OCI-LY3 (cell line): ENCODE measurements at regions not wholly inside any gene's neighbourhood (a gene's known extent, or its start where the extent isn't known, plus 50 kb on each side); places are given as distances from the start of the nearest gene placed in this dataset.
A peak's percentile ranks its signal among the peaks of the same experiment; 100 is the strongest.

Experiments
- H2AFZ ChIP-seq: fragments of 200-600, 300-600 bp; shearing (Covaris generic); 2 replicates; pipeline ENCODE4 v1.6.0; 2014; ENCODE audit warnings: antibody characterized with exemption, low read depth, low read length
- H3K27ac ChIP-seq: fragments of 200-600, 300-600 bp; sonication (generic); 2 replicates; pipeline ENCODE4 v1.5.1; 2014; ENCODE audit warnings: mild to moderate bottlenecking, low read length, moderate library complexity, mixed read lengths
- H3K27me3 ChIP-seq: fragments of 200-600, 300-600 bp; sonication (generic); 2 replicates; pipeline ENCODE4 v1.6.1; 2014; ENCODE audit warnings: low read depth, low read length, mixed read lengths
- H3K36me3 ChIP-seq: fragments of 200-600, 300-600 bp; sonication (generic); replicated peaks from 2 replicates; pipeline ENCODE3; 2014; ENCODE audit warnings: low read depth, low read length, mixed read lengths
- H3K4me1 ChIP-seq: fragments of 300-600, 200-600 bp; sonication (generic); 2 replicates; pipeline ENCODE4 v1.6.1; 2014; ENCODE audit warnings: low read length, mixed read lengths
- H3K4me2 ChIP-seq: fragments of 200-600, 300-600 bp; sonication (generic); 2 replicates; pipeline ENCODE4 v1.6.1; 2014; ENCODE audit warnings: low read length, mixed read lengths
- H3K4me3 ChIP-seq: fragments of 300-600, 200-600 bp; sonication (generic); 2 replicates; pipeline ENCODE4 v1.5.1; 2014; ENCODE audit warnings: antibody characterized with exemption, mild to moderate bottlenecking, low read length, moderate library complexity
- H3K79me2 ChIP-seq: fragments of 300-600, 200-600 bp; shearing (Covaris generic); 2 replicates; pipeline ENCODE4 v1.6.1; 2014; ENCODE audit warnings: mild to moderate bottlenecking, low read length, mixed read lengths
- H3K9ac ChIP-seq: fragments of 300-600, 200-600 bp; shearing (Covaris generic); 2 replicates; pipeline ENCODE4 v1.6.0; 2014; ENCODE audit warnings: mild to moderate bottlenecking, low read length, moderate library complexity
- H3K9me3 ChIP-seq: fragments of 200-600, 300-600 bp; shearing (Covaris generic); 2 replicates; pipeline ENCODE4 v1.6.1; 2014; ENCODE audit warnings: low read length, mixed read lengths; ENCODE audit not compliant: insufficient read depth
- H4K20me1 ChIP-seq: fragments of 200-600, 300-600 bp; sonication (generic); 2 replicates; pipeline ENCODE4 v1.6.1; 2016; ENCODE audit warnings: low read length, mixed read lengths; ENCODE audit not compliant: insufficient read depth
- CTCF ChIP-seq: fragments of 200-600, 300-600 bp; sonication (generic); IDR thresholded peaks from 2 replicates; pipeline ENCODE4 v1.5.1; 2014; ENCODE audit warnings: antibody characterized with exemption, low read length, low read depth
- EZH2phosphoT487 ChIP-seq: fragments of 200-600 bp; shearing (Covaris generic); IDR thresholded peaks from 2 replicates; pipeline ENCODE4 v1.6.1; 2018; ENCODE audit warnings: antibody characterized with exemption, mixed run types, low read depth

GRCh38 chr3:43874731-43875130 lies 184.0 kb downstream of the ABHD5 start:
- peaks cover 40% of the 10 kb centered on the region for H3K27me3 ChIP-seq
- no peak overlapping the region for H3K4me2 ChIP-seq
- no peaks in the 10 kb centered on the region for H3K79me2 ChIP-seq
- TF ChIP-seq EZH2phosphoT487 (no peak), CTCF (no peak)
- H3K4me3 ChIP-seq, result no peak overlapping the region
- H3K4me1 ChIP-seq, result peaks cover 15% of the 10 kb centered on the region
- no peaks in the 10 kb centered on the region for H4K20me1 ChIP-seq
- H3K9ac ChIP-seq, result no peak overlapping the region
- no peak overlapping the region for H3K27ac ChIP-seq
- H2AFZ ChIP-seq, result no peak overlapping the region
- H3K9me3 ChIP-seq, result no peaks in the 10 kb centered on the region
- no peaks in the 10 kb centered on the region for H3K36me3 ChIP-seq

GRCh38 chr3:43876648-43877047 lies 185.9 kb downstream of the ABHD5 start:
- no peak overlapping the region for H3K27ac ChIP-seq
- H2AFZ ChIP-seq, result no peak overlapping the region
- no peaks in the 10 kb centered on the region for H4K20me1 ChIP-seq
- H3K27me3 ChIP-seq, result peaks cover 25% of the 10 kb centered on the region
- no peaks in the 10 kb centered on the region for H3K9me3 ChIP-seq
- peaks cover 23% of the 10 kb centered on the region for H3K4me1 ChIP-seq
- no peak overlapping the region for H3K9ac ChIP-seq
- TF ChIP-seq CTCF, result no peak
- no peak for TF ChIP-seq EZH2phosphoT487
- H3K4me2 ChIP-seq, result no peak overlapping the region
- H3K79me2 ChIP-seq, result no peaks in the 10 kb centered on the region
- H3K4me3 ChIP-seq, result no peak overlapping the region
- H3K36me3 ChIP-seq, result no peaks in the 10 kb centered on the region

- Histone ChIP-seq H3K36me3 (no peaks in the 10 kb centered on the region), H3K27me3 (peaks cover 16% of the 10 kb centered on the region), H3K4me1 (peaks cover 23% of the 10 kb centered on the region), H4K20me1 (no peaks in the 10 kb centered on the region), H2AFZ (peak overlapping the region; percentile 89), H3K9me3 (no peaks in the 10 kb centered on the region), H3K79me2 (no peaks in the 10 kb centered on the region), H3K27ac (no peak overlapping the region), H3K4me3 (peak overlapping the region; percentile 60), H3K9ac (peak overlapping the region; percentile 23), H3K4me2 (peak overlapping the region; percentile 64)
- TF ChIP-seq CTCF (peak; percentile 91), EZH2phosphoT487 (no peak)
Observed at GRCh38 chr3:43879166-43879565, 188.4 kb downstream of the ABHD5 start.

- no peaks in the 10 kb centered on the region for H3K36me3 ChIP-seq
- H3K4me1 ChIP-seq, result peaks cover 21% of the 10 kb centered on the region
- no peak overlapping the region for H3K9ac ChIP-seq
- no peak overlapping the region for H3K27ac ChIP-seq
- no peaks in the 10 kb centered on the region for H3K9me3 ChIP-seq
- no peak overlapping the region for H3K4me2 ChIP-seq
- no peaks in the 10 kb centered on the region for H3K79me2 ChIP-seq
- no peak overlapping the region for H2AFZ ChIP-seq
- no peaks in the 10 kb centered on the region for H4K20me1 ChIP-seq
- H3K4me3 ChIP-seq, result no peak overlapping the region
- peaks cover 10% of the 10 kb centered on the region for H3K27me3 ChIP-seq
- TF ChIP-seq EZH2phosphoT487 (no peak), CTCF (no peak)
Observed at GRCh38 chr3:43882976-43883680, 192.4 kb downstream of the ABHD5 start.
